SU-DHL-6 (cell line): ENCODE measurements at regions not wholly inside any gene's neighbourhood (a gene's known extent, or its start where the extent isn't known, plus 50 kb on each side); places are given as distances from the start of the nearest gene placed in this dataset.
"Not testable (repeated sequence)": the region's sequence is repeated elsewhere in the genome, so short reads cannot be mapped to it uniquely, and the experiment has no call there.

ENCODE experiments used
- H2AFZ ChIP-seq: fragments of 200-600 bp; sonication (generic); 2 replicates; pipeline ENCODE4 v1.6.1; 2014; ENCODE audit warnings: low read depth, mild to moderate bottlenecking, moderate library complexity, mixed read lengths, antibody characterized with exemption, low read length; ENCODE audit not compliant: severe bottlenecking
- H3F3A ChIP-seq: fragments of 200-600 bp; shearing (Covaris generic); 2 replicates; pipeline ENCODE4 v1.6.0; 2016; ENCODE audit warnings: antibody characterized with exemption, mild to moderate bottlenecking; ENCODE audit not compliant: insufficient read depth
- H3K27ac ChIP-seq: fragments of 200-600 bp; sonication (generic); 2 replicates; pipeline ENCODE4 v1.5.1; 2016; ENCODE audit warnings: low read depth, mild to moderate bottlenecking, low read length, moderate library complexity, mixed read lengths
- H3K27me3 ChIP-seq: fragments of 200-600 bp; sonication (generic), shearing (Covaris generic); 2 replicates; pipeline ENCODE4 v1.6.0; 2014; ENCODE audit warnings: mild to moderate bottlenecking, low read length
- H3K36me3 ChIP-seq: fragments of 200-600 bp; sonication (generic); 2 replicates; pipeline ENCODE4 v1.6.1; 2014; ENCODE audit warnings: mild to moderate bottlenecking, low read length, mixed read lengths
- H3K4me2 ChIP-seq: fragments of 300-600, 200-600 bp; shearing (Covaris generic), sonication (generic); 2 replicates; pipeline ENCODE4 v1.6.0; 2014; ENCODE audit warnings: low read length, low read depth, mild to moderate bottlenecking; ENCODE audit not compliant: poor library complexity, severe bottlenecking
- H3K4me3 ChIP-seq: fragments of 200-600 bp; sonication (generic); 2 replicates; pipeline ENCODE4 v1.5.1; 2014; ENCODE audit warnings: antibody characterized with exemption, low read length, mild to moderate bottlenecking, mixed read lengths; ENCODE audit not compliant: insufficient read depth, poor library complexity, severe bottlenecking
- H3K79me2 ChIP-seq: fragments of 200-600 bp; sonication (generic); 2 replicates; pipeline ENCODE4 v1.6.1; 2014; ENCODE audit warnings: mild to moderate bottlenecking, low read length, moderate library complexity; ENCODE audit not compliant: insufficient read depth
- H3K9ac ChIP-seq: fragments of 200-600 bp; sonication (generic); 2 replicates; pipeline ENCODE4 v1.7.0; 2014; ENCODE audit warnings: mild to moderate bottlenecking, low read length
- H3K9me2 ChIP-seq: fragments of 200-600 bp; sonication (generic); replicated peaks from 2 replicates; pipeline ENCODE4 v1.6.1; 2014; ENCODE audit warnings: low read length; ENCODE audit not compliant: insufficient read depth
- H3K9me3 ChIP-seq: fragments of 200-600 bp; sonication (generic); 2 replicates; pipeline ENCODE4 v1.6.1; 2014; ENCODE audit warnings: low read length, mixed read lengths; ENCODE audit not compliant: insufficient read depth
- H4K20me1 ChIP-seq: fragments of 200-600 bp; sonication (generic); 2 replicates; pipeline ENCODE4 v1.6.1; 2014; ENCODE audit warnings: low read depth, mild to moderate bottlenecking, antibody characterized with exemption, low read length, moderate library complexity, mixed read lengths
- CTCF ChIP-seq: fragments of 200-600 bp; sonication (generic); IDR thresholded peaks from one replicate; pipeline ENCODE4 v1.5.1; 2017; ENCODE audit warnings: antibody characterized with exemption, mild to moderate bottlenecking, low read length, moderate library complexity; ENCODE audit not compliant: insufficient read depth, poor library complexity, severe bottlenecking
- EZH2phosphoT487 ChIP-seq: fragments of 200-600 bp; sonication (generic), shearing (Covaris generic); conservative IDR thresholded peaks from 2 replicates; pipeline ENCODE4 v1.6.1; 2018; ENCODE audit warnings: mild to moderate bottlenecking, antibody characterized with exemption, low read length, moderate library complexity, mixed read lengths

GRCh38 chr5:62824936-62825335, 246.3 kb downstream of the LRRC70 start:
- Histone ChIP-seq H3K79me2 (no peaks in the 10 kb centered on the region), H3K27ac (no peak overlapping the region), H3K4me3 (no peak overlapping the region), H3K36me3 (no peaks in the 10 kb centered on the region), H3K9me3 (no peaks in the 10 kb centered on the region), H3K9ac (no peak overlapping the region), H2AFZ (no peak overlapping the region), H3K4me2 (no peak overlapping the region), H3F3A (no peaks in the 10 kb centered on the region), H3K9me2 (no peaks in the 10 kb centered on the region), H4K20me1 (no peaks in the 10 kb centered on the region), H3K27me3 (no peaks in the 10 kb centered on the region)
- TF ChIP-seq EZH2phosphoT487 (no peak), CTCF (no peak)

- not testable (repeated sequence) for H3K36me3 ChIP-seq, H3K9ac ChIP-seq, H3K9me2 ChIP-seq, H4K20me1 ChIP-seq, H3K4me2 ChIP-seq, H3K27me3 ChIP-seq, H3K4me3 ChIP-seq, H3K27ac ChIP-seq, H2AFZ ChIP-seq, H3K79me2 ChIP-seq, H3F3A ChIP-seq, H3K9me3 ChIP-seq
These were observed 238.4 kb downstream of the LRRC70 start for GRCh38 chr5:62817043-62817442.

DNA sequence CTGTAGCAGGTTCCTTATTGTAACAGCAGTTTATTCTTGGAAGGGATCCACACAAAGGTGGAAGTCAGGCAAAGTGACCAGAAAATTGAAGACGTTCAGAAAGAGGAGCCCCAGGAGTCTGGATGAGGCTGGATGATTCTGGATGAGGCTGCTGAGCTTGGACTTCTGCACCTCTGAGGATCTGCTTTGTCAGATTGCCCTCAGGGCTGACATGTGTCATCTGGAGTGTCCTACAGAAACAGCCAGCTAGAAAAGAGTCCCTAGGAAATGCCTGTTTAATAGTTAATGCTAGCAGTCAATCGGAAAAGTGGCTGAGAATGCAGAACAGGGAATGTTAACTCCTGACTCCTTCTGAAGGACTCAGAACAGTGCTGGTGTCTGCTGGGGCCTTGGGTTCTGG, 236.4 kb downstream of the LRRC70 start:
- no peaks in the 10 kb centered on the region for H3K9me3 ChIP-seq

More for the DNA sequence above, 236.4 kb downstream of the LRRC70 start:
- Histone ChIP-seq H3K9ac (no peak overlapping the region), H3K4me2 (no peak overlapping the region), H3F3A (no peaks in the 10 kb centered on the region), H3K9me2 (no peaks in the 10 kb centered on the region), H3K36me3 (no peaks in the 10 kb centered on the region), H2AFZ (no peak overlapping the region), H3K4me3 (no peak overlapping the region), H3K79me2 (no peaks in the 10 kb centered on the region), H3K27me3 (no peaks in the 10 kb centered on the region), H4K20me1 (no peaks in the 10 kb centered on the region), H3K27ac (no peak overlapping the region)
- TF ChIP-seq EZH2phosphoT487 (no peak), CTCF (no peak)
